HG02623 (cell line): ENCODE measurements at regions not wholly inside any gene's neighbourhood (a gene's known extent, or its start where the extent isn't known, plus 50 kb on each side); places are given as distances from the start of the nearest gene placed in this dataset.
A peak's percentile ranks its signal among the peaks of the same experiment; 100 is the strongest.
"Not testable (repeated sequence)": the region's sequence is repeated elsewhere in the genome, so short reads cannot be mapped to it uniquely, and the experiment has no call there.

ENCODE experiments used
- ATAC-seq: cut with Tn5 transposase; IDR thresholded peaks from one replicate; pipeline ENCODE4 v1.9.1; 2021; ENCODE audit warnings: moderate library complexity; ENCODE audit not compliant: unreplicated experiment

DNA sequence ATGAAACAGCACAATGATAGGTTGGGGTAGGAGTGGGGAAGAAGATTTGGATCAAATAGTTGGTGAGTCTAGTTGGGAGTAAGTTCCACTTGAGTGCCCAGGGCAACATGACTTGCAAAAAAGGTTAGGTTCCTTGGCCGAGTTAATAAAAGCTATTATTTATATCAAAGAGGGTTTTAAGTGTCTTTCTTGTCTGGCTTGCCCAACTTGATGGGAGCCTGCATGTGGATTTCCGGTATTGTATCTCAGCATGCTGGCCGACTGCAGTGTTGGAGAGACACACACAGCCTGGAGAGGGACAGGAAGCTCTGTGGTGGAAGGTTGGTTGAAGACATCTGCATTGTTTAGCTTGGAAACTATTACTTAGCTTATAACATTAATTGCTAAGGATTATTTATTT lies 449.5 kb upstream of the TBL1XR1 start:
- ATAC-seq, result no peak

DNA sequence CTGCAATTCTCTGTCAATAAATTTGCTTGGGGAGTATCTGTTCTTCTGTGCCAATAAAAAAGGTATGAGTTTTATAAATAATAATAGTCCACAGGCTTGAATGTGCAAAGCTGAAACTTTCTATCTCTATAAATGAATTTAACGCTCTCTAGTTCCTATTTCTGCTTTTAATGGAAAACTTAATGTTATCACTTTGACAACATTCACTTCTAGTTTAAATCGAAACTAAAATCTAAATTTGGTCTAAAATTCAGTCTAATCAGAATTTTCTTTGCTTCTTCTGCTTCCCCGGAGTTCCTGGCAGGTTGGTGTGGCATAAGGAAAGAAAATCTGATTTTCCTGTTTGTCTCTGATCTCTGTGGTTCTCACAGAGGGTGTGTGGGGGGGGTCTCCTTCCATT lies 450.1 kb upstream of the TBL1XR1 start:
- ATAC-seq, result no peak

DNA sequence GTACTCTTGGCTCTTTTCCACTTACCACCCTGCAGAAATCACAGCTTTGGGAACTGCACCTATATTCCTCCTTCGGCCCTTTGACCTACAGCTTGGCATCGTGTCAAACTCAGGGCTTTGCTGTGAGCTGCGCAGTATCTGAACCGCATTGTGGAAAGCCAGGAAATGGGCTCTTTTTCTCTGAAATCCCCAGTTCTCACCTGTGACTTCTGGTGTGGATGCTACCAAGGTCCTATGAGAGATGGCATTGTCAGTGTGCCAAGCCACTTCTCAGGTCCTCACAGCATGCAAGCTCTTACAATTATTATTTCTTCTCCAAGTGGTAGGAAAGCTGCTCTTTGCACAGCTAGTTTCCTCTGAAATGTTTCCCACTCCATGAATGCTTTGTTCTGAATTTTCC lies 450.6 kb upstream of the TBL1XR1 start:
- ATAC-seq, result no peak

DNA sequence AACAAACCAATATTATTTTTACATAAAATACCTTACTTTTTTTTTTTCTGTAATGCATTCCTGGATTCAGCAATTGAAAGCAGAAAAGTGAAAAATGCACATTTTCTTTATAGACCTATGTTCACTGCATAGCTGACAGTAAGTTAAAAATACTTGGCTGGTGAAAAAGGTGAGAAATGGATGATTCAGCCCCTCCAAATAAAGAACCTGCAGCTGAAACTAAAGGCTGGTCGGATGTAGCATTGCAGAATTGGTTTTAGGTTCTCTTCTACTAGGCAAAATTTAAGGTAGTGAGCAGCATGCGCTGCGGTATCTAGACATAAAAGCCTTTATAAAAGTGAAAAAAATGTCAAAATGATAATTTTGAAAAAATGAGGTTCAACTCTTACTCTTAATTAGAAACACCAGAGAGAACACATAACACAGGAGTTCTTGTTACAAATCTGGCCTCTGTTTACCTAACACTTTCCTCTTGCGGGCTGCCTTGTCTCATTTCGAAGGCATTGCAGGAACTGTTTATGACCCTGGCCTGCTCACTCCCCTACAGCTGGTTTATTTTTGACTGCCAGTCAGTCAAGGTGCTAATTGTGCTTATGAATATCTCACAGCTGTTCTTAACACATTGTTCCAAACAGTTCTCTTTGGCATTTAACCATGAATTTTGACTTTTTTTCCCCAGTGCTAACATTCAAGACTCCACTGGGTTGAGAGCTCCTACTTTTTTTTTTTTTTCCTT lies 455.4 kb upstream of the TBL1XR1 start:
- no peak for ATAC-seq

DNA sequence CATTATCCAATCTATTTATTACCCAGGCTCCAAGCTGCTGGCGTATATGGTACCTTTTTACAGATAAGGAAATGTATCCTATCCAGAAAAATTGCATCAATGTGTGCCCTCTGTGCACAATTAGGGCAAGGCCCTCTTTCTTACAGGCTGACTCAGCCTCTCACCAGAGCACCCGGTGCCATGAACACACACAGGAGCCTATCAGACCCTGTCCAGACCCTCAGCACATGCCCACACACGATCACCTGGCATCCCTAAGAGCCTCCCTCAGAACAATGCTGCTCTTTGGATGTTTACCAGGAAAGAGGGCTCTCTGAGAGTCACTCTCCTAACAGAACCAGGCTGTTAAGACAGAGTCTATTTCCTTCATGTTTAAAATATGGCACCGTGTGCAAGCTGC lies 460.0 kb upstream of the TBL1XR1 start:
- no peak for ATAC-seq

DNA sequence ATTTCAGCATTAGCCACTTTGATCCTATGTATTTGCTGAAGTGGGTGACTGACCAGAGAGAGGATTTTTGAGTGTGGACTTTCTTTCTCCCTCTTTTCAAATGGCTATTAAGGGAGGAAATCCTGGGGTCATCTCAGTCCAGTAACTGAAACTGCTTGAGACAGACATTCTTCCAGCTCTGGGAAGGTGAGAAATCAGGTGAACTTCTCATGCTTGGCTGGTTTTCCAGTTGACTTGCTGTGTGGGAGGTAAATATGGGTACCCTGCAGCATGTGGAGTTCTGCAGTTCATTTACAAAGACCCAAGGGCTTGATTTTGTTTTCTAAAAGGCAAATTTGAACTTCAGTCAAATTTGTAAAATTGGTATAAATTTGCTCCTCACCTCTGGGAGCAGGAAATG lies 461.1 kb upstream of the TBL1XR1 start:
- ATAC-seq, result no peak

DNA sequence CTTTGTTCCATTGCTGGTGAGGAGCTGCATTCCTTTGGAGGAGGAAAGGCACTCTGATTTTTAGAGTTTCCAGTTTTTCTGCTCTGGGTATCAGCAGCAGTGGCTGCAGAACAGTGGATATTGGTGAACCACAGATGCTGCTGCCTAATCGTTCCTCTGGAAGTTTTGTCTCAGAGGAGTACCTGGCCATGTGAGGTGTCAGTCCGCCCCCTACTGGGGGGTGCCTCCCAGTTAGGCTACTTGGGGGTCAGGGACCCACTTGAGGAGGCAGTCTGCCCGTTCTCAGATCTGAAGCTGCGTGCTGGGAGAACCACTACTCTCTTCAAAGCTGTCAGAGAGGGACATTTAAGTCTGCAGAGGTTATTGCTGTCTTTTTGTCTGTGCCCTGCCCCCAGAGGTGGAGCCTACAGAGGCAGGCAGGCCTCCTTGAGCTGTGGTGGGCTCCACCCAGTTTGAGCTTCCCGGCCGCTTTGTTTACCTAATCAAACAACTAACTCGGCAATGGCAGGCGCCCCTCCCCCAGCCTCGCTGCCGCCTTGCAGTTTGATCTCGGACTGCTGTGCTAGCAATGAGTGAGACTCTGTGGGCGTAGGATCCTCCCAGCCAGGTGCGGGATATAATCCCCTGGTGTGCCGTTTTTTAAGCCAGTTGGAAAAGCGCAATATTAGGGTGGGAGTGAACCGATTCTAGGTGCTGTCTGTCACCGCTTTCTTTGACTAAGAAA lies 467.3 kb upstream of the TBL1XR1 start:
- ATAC-seq, result not testable (repeated sequence)

DNA sequence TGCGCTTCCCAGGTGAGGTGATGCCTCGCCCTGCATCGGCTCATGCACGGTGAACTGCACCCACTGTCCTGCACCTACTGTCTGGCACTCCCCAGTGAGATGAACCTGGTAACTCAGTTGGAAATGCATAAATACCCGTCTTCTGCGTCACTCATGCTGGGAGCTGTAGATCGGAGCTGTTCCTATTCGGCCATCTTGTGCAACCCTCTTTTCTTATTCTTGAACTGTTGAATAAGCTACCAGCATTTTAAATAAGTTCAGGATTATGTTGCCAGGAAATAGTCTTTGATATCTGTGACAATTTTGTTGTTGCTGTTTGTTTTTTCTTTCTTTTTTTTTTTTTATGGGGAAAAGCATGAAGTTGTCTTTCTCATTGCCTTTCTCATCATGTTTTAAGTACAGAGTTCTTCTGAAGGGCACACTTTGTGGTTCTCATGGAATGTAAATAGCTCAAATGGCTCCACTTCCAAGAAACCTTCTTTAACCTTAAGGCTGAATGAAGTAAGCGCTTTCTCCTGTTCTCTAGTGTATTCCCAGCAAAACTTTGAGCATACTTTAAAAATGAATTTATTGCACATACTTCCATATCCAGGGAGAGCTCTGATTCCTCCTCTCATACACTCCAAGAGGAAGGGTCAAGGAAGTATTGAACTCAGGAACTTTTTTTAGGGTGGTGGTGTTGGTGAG lies 468.0 kb upstream of the TBL1XR1 start:
- no peak for ATAC-seq

DNA sequence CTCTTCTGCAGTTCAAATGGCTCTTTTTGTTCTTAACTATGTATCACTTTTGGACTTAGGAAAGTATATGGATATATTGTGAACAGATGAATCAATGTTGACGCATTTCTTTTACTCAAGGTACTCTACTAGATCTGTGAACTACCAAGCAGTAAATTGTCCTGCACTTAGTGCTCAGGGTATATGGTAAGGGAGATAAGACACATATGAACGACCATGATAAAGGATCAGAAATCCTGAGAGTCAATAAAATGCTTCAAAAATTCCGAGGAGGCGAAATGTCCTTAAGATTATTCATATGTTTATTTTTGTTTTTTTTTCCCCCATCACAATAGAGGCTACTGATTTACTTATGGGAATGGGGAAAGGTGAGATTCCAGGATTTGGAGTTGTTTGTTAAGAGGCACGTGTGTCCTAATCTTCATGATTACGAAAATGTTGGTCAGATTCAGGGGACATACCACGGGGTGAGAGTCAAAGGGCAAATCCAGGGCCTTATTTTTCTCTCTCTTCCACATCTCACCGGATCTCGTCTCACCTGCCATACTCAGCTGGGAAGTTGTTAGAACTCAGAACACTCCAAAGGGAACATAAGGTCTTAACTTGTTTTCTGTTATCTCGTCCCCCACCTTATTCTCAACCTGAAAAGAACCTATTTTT lies 475.1 kb upstream of the TBL1XR1 start:
- ATAC-seq, result no peak

DNA sequence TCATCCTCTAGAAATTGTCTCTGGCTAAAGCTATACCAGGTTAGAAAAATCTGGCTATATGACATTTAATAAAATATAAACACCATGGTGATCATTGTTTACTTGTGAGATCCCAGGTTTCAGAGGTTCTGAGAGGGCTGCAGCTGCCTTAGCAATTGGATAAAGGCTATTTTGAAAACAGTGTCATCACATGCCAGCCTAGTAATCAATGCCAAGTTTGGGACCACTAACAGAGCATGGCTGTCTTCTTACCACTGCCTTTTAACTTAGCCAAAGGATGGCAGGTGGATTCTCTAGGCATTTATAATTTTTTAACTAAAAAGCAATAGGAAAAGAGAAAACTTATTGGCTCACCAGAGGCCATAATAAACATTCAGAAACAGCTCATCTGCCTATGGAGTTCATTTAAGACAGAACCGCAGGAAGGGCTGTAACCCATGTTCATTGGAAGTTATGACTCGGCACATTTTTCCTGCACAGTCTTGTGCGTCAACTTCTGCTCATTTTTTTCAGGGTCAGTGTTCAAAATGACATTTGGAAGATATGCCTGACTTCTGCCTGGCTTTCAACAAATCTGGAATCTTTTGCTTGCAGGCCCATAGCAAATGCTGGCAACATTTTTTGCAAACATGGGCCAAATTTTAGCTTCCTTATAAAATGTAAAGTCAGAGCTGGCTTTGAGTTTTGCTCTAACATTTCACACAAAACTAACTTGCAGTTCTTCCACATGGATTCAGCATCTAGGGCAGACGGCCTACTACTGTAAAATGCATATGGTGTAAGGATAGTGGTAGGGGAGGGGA lies 476.0 kb upstream of the TBL1XR1 start:
- ATAC-seq, result no peak

DNA sequence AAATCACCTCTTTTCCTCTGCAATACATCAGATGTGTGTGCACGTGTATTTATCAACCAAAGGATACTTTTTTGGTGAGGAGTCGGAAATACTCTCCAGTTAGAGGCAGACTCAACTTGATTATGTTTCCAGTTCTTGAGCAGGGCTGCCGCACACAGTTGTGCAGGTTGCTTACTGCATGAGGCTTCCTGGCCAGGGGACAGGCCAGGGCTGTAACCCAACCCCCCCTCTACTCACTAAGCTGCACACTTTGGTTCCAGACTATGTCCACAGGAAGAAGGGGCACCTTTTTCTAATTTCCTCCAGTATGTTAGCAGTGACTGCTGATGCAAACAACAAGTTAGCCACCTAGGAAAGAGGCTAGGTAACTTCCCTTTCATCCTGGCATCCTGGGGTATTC lies 476.9 kb upstream of the TBL1XR1 start:
- ATAC-seq, result no peak

DNA sequence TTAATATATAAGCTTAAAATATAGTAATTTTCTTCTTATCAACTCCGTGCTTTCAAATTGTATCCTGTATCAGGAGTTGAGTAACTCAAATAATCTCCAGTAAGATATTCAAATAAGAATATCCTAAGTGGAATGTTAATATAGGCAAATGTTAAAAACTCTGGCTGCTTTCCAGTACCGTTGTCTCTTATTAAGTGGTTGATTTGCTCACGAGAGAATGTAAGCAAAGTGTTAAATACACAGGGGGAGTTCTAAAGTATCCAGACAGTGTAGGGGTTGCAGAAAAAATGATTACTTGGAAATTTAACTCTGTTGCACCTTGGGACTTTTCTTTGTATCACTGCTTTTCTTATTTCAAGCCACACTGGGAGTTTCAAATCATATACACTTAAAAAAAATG lies 478.9 kb upstream of the TBL1XR1 start:
- ATAC-seq, result no peak

DNA sequence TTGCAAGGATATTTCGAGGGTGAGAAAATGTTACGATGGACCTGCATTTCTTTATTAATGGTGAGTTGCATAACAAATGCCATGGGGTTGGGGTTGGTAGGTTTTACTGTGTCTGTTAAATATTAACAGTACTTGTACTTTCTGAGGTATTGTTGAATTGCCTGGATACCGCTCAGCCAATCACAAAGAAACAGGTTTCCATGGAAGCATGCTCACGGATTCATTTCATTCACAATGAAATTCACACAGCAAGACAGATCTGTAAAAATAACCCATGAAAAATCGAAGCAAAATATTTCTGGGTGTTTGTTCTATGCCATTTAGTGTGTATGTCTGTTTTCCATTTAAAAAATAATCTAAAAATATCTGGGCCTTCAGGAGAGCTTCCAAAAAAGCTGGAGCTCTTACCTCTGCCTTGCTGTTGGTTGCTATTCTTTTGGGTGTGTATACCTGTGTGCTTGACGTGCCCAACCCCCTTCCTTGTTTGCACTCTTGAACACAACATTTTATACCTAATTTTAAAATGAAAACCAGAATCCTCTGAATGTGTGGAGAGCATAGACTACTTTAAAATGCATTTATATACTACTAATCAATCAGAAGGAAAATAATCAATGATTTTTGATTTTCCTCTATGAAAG lies 479.8 kb upstream of the TBL1XR1 start:
- no peak for ATAC-seq

DNA sequence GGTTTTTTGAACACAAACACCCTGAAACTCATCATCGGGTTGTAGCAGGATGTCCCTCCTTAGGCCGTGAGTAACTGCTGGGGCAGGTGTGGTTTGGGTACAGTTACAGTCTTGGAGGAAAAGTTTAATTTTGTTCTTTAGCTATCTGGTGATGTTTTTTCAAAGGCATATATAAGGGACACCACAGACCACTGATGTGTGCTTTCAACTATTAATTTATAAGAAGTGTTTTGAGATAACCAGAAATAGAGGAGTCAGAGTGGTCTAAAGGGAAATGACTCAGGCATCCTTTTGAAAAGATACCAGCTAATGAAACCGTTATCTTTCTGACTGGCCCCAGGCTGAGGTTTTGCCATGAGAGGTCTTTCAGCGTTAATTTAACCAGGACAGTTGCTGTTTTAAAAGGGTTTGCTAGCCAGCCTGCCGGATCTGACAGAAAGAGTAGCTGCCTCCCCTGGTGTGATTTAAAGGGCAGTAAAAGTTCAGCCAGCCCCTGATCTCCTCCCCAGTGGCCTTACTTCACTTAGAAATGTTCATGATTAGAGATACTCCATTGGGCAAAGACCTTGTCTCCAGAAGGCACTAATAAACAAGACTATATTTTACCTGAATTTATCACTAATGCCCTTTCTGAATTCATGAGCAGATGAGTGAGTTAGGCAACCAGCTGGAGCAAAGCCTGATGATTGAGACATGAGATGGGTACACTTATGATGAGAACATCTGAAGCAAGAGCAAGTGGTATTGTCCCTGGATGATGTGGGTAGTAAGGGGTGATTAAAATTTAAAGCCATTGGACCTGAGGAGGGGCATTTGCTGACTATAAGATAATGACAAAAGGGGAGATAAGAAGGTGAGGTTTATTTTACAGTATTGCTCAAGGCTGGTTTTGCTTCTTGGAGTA lies 482.5 kb upstream of the TBL1XR1 start:
- ATAC-seq, result peak; percentile 64

DNA sequence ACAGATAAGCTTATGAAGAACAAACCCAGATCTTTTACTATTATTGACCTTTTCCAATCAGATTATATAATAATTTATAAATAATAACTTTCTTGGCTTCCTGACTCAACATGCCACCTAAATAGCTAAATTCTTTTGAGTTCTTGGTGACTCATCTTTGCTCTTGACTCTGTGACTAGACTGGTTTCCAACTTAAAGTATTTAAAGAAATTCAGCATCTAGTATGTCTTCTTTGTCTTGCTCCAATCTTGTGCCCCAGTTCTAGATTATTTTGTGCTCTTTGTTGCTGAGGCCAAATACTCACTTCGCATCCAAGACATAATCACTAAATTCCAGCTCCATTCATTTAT lies 483.2 kb upstream of the TBL1XR1 start:
- ATAC-seq, result no peak

DNA sequence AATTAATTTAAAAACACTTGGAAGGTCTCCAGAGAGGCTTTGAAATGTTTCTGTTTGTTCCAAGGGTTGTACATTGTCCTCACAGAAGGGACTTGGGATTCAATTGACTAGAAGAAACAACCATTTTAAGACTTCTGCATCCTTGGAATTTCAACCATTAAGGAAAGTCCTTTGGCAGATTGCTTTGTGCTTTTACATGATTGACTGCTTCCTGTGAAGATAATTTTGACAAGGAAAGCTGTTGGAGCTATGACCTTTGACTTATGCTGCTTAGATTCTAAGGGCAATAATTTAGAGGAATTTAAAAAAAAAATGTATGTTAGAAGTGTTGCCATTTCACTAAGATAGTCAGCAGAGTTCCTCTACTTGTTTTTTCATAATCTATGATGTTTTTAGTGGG lies 483.9 kb upstream of the TBL1XR1 start:
- ATAC-seq, result no peak

DNA sequence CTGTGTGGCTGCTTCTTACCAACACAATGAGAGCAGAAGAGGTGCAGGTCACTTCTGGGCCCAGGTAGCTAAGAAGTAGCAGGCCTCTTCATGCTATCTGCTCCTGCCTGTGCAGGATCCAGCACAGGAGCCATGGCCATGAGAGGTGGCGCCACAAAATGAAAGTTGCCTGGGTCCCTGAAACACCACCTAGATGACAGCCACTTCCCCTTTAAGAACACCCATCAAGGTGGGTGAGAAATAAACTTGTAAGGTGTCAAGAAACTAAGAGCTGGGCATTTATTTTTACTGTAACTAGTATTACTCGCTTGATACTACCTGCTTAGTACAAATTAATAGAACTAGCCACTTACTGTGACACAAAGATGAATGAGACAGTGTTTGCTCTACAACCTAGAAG lies 484.6 kb upstream of the TBL1XR1 start:
- no peak for ATAC-seq

DNA sequence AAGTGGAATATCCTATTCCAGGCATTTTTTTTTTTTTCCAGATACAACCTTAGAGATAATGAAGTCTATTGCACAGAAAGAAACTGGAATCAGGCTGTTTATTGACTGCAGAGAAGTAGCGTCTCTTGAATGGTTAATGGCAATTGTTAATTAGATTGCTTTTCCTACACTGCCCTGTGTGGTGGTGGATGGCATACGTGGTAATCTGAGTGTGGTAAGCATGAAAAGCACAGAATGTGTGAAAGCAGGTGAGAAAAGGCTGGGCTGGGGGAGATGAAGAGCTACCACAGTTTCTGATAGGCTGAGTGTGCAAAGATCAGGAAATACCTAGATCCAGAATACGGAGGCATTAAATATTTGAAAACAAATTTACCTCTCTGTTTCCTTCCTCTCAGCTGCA lies 486.3 kb upstream of the TBL1XR1 start:
- no peak for ATAC-seq

DNA sequence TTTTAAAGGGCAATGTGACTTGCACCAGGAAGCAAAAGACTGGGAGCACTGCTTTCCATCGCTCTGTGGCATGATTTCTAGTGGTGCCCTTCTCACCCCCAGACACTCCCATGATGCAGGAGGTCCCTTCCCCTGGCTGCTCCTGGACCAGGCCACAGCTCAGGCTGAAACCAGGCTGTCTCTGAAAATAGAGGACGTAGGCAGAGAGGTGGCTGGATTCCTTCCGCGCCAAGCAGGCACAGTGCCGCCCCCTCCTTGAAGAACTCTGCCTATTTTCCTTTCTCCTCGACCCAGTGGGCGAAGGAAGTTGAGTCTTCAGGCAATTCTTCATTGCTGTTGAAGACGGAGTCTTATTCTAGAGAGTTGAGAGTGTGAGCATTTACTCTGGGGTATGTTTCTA lies 489.4 kb upstream of the TBL1XR1 start:
- no peak for ATAC-seq
